CD8-positive, alpha-beta memory T cell (primary cell): ENCODE measurements at regions not wholly inside any gene's neighbourhood (a gene's known extent, or its start where the extent isn't known, plus 50 kb on each side); places are given as distances from the start of the nearest gene placed in this dataset.
"Not testable (repeated sequence)": the region's sequence is repeated elsewhere in the genome, so short reads cannot be mapped to it uniquely, and the experiment has no call there.

Experiments used
- CTCF ChIA-PET: fragments of 350-600 bp; sonication (Branson Sonifier 250); formaldehyde crosslinking; loops from one replicate; lab custom pipeline; 2021; ENCODE audit warnings: antibody characterized with exemption; lab: Charles Lee
- POLR2A ChIA-PET: fragments of 350-600 bp; sonication (Branson Sonifier 250); formaldehyde crosslinking; loops from one replicate; lab custom pipeline; 2021; ENCODE audit warnings: antibody characterized with exemption; lab: Charles Lee
- DNase-seq, 5 donors: peaks; one replicate each; pipeline versions ENCODE4 v3.0.0 to v3.0.0-alpha.2; 2020 to 2022; ENCODE audit warnings: mixed read lengths in 1 of 5
- H3K27ac ChIP-seq: one replicate; pipeline ENCODE4 v1.7.0; 2013; ENCODE audit warnings: low read depth, mild to moderate bottlenecking, low read length, moderate library complexity
- H3K27me3 ChIP-seq: 2 replicates; pipeline ENCODE4 v1.7.0; 2013; ENCODE audit warnings: low read length, mild to moderate bottlenecking; ENCODE audit not compliant: insufficient read depth, poor library complexity, severe bottlenecking
- H3K36me3 ChIP-seq: 2 replicates; pipeline ENCODE4 v1.7.0; 2013; ENCODE audit warnings: mild to moderate bottlenecking, low read length, moderate library complexity; ENCODE audit not compliant: insufficient read depth
- H3K4me1 ChIP-seq: 2 replicates; pipeline ENCODE4 v1.7.0; 2013; ENCODE audit warnings: mild to moderate bottlenecking, low read length, moderate library complexity; ENCODE audit not compliant: insufficient read depth
- H3K4me3 ChIP-seq: 2 replicates; pipeline ENCODE4 v1.7.0; 2013; ENCODE audit warnings: mild to moderate bottlenecking, low read length
- H3K9me3 ChIP-seq: 2 replicates; pipeline ENCODE4 v1.7.0; 2013; ENCODE audit warnings: mild to moderate bottlenecking, low read length
- H3K27ac Mint-ChIP-seq, 8 donors: one replicate each; pipeline ENCODE4 v1.8.0; 2020 to 2021; ENCODE audit warnings: mixed read lengths in 8 of 8, mild to moderate bottlenecking in 6 of 8, inconsistent platforms in 3 of 8, moderate library complexity in 3 of 8
- H3K27me3 Mint-ChIP-seq, 2 donors: one replicate each; pipeline ENCODE4 v1.8.0; 2020 to 2021; ENCODE audit warnings: mixed read lengths in 2 of 2, mild to moderate bottlenecking in 1 of 2, moderate library complexity in 1 of 2
- H3K36me3 Mint-ChIP-seq, 3 donors: one replicate each; pipeline ENCODE4 v1.8.0; 2020 to 2021; ENCODE audit warnings: mixed read lengths in 3 of 3, inconsistent platforms in 1 of 3, mild to moderate bottlenecking in 1 of 3
- H3K4me1 Mint-ChIP-seq, 3 donors: one replicate each; pipeline ENCODE4 v1.8.0; 2020 to 2021; ENCODE audit warnings: mixed read lengths in 3 of 3, inconsistent platforms in 1 of 3, mild to moderate bottlenecking in 1 of 3
- H3K4me3 Mint-ChIP-seq, 7 donors: one replicate each; pipeline ENCODE4 v1.8.0; 2020 to 2021; ENCODE audit warnings: mixed read lengths in 7 of 7, mild to moderate bottlenecking in 6 of 7, moderate library complexity in 4 of 7, inconsistent platforms in 2 of 7
- H3K9me3 Mint-ChIP-seq, 5 donors: one replicate each; pipeline ENCODE4 v1.8.0; 2020 to 2022; ENCODE audit warnings: mixed read lengths in 5 of 5, mild to moderate bottlenecking in 3 of 5, moderate library complexity in 2 of 5, inconsistent platforms in 1 of 5

- H3K27ac Mint-ChIP-seq, result peak overlapping the region; percentile 92 to 100 (median 98)
- no peaks in the 10 kb centered on the region for H3K4me1 ChIP-seq
- no peaks in the 10 kb centered on the region for H3K9me3 ChIP-seq
- H3K27me3 Mint-ChIP-seq, result peaks cover 17% of the 10 kb centered on the region in 2 donors
- no peak for DNase-seq
- H3K9me3 Mint-ChIP-seq, result no peaks in the 10 kb centered on the region
- H3K4me3 ChIP-seq, result no peak overlapping the region
- peaks cover 0 to 2% (median 0%) of the 10 kb centered on the region in 3 donors for H3K36me3 Mint-ChIP-seq
- no peaks in the 10 kb centered on the region for H3K36me3 ChIP-seq
- H3K27me3 ChIP-seq, result no peaks in the 10 kb centered on the region
- peak overlapping the region; percentile 91 to 99 (median 95) for H3K4me3 Mint-ChIP-seq
- POLR2A ChIA-PET, result interaction anchor here (0.6 kb wide), 1 partner anchor 820 kb away, joined by 5 read pairs; no protein-coding TSS in a partner anchor
- CTCF ChIA-PET, result interaction anchor here (0.6 to 1.3 kb wide), 5 partner anchors 15 to 796 kb away, joined by 3 to 6 read pairs (median 3); no protein-coding TSS in a partner anchor
- no peak overlapping the region for H3K27ac ChIP-seq
- H3K4me1 Mint-ChIP-seq, result peaks cover 14 to 20% (median 19%) of the 10 kb centered on the region in 3 donors
Observed at GRCh38 chrX:52261125-52261462, 76.4 kb downstream of the MAGED4 start.

DNA sequence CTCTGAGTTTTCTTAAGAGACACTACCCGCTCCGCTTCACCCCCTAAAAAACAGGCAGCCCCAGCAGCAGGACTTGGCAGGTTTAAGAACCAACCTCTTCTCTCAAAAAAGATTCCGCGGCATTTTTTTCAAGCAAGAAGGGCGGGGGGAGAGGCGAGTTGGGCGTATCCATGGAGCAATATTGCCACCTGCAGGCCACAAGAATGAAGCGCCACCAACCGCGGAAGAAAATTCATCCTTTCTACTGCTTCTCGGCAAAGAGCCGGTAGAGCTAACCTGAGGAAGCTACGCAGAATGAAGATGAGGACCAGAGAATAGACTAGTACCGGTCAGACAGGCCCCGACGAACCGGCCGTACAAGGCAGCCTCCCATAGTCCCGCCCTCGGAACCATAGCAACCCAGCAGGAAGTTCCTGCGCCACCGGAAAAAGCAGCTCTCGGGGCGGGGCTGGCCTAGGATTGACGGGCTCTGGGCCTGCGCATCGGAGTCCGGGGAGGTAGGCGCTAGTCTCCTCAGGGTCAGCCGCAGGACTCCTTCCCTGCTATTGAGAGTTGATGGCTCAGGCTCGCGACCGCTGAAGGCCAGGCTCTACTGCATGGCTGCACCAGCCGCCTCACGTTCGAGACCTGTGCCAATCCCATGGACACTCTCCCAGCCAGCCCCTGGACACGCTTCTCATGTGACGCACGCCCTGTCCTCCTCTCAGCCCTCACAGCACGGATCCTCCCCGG, 76.9 kb downstream of the MAGED4 start:
- Mint-ChIP-seq H3K4me3 (peak overlapping the region; percentile 91 to 99 (median 95)), H3K27ac (peak overlapping the region; percentile 92 to 100 (median 98)), H3K9me3 (no peaks in the 10 kb centered on the region), H3K36me3 (peaks cover 0 to 2% (median 0%) of the 10 kb centered on the region in 3 donors), H3K4me1 (peaks cover 14 to 20% (median 19%) of the 10 kb centered on the region in 3 donors), H3K27me3 (peaks cover 14 to 19% of the 10 kb centered on the region in 2 donors)
- Histone ChIP-seq H3K9me3 (no peaks in the 10 kb centered on the region), H3K4me3 (peak overlapping the region; percentile 84), H3K27ac (peak overlapping the region; percentile 51), H3K27me3 (no peaks in the 10 kb centered on the region), H3K4me1 (no peaks in the 10 kb centered on the region), H3K36me3 (no peaks in the 10 kb centered on the region)
- CTCF ChIA-PET, result interaction anchor here (0.6 to 1.3 kb wide), 5 partner anchors 14 to 796 kb away, joined by 3 to 6 read pairs (median 3); no protein-coding TSS in a partner anchor
- DNase-seq, result peak; percentile 74 to 90 (median 88)
- POLR2A ChIA-PET, result interaction anchor here (0.6 kb wide), 1 partner anchor 820 kb away, joined by 5 read pairs; no protein-coding TSS in a partner anchor

DNA sequence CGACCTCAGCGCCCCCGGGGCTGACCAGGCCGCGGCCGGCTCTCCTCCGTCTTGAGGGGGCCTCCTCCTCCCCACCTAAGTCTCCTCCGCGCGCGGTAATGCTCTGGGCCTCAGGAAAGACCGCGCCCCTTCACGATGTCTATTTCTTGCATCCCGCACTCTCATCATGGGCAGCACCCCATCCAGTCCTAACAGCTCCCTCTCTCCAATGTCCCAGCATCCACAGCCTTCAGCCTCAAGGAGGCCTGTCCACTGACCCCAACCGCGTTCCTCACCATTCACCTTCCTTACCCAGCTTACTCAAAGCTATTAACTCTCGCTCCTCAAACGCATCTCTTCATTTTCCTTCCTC, 77.5 kb downstream of the MAGED4 start:
- Histone ChIP-seq H3K4me1 (no peaks in the 10 kb centered on the region), H3K4me3 (peak overlapping the region; percentile 84), H3K27me3 (no peaks in the 10 kb centered on the region), H3K36me3 (no peaks in the 10 kb centered on the region), H3K27ac (peak overlapping the region; percentile 51), H3K9me3 (no peaks in the 10 kb centered on the region)
- ChIA-PET POLR2A (no interaction called here), CTCF (interaction anchor here (1.3 kb wide), 2 partner anchors 14 to 409 kb away, joined by 3 to 6 read pairs; no protein-coding TSS in a partner anchor)
- H3K4me3 Mint-ChIP-seq, result peak overlapping the region; percentile 91 to 99 (median 95)
- H3K4me1 Mint-ChIP-seq, result peaks cover 14 to 20% (median 19%) of the 10 kb centered on the region in 3 donors
- peak overlapping the region; percentile 92 to 100 (median 98) for H3K27ac Mint-ChIP-seq
- peaks cover 9 to 21% of the 10 kb centered on the region in 2 donors for H3K27me3 Mint-ChIP-seq
- H3K36me3 Mint-ChIP-seq, result peaks cover 0 to 2% (median 0%) of the 10 kb centered on the region in 3 donors
- H3K9me3 Mint-ChIP-seq, result no peaks in the 10 kb centered on the region
- no peak for DNase-seq

- POLR2A ChIA-PET, result no interaction called here
- no peaks in the 10 kb centered on the region for H3K9me3 Mint-ChIP-seq
- H3K27me3 Mint-ChIP-seq, result peaks cover 4 to 14% of the 10 kb centered on the region in 2 donors
- Histone ChIP-seq H3K9me3 (no peaks in the 10 kb centered on the region), H3K4me1 (no peaks in the 10 kb centered on the region), H3K27me3 (no peaks in the 10 kb centered on the region), H3K36me3 (no peaks in the 10 kb centered on the region), H3K4me3 (no peak overlapping the region), H3K27ac (no peak overlapping the region)
- peak overlapping the region in 2 of 8 donors; percentile 31 to 92 for H3K27ac Mint-ChIP-seq
- no peak for DNase-seq
- CTCF ChIA-PET, result no interaction called here
- H3K36me3 Mint-ChIP-seq, result peaks cover 0 to 2% (median 0%) of the 10 kb centered on the region in 3 donors
- H3K4me1 Mint-ChIP-seq, result peaks cover 14 to 20% (median 19%) of the 10 kb centered on the region in 3 donors
- peak overlapping the region in 1 of 7 donors; percentile 48 for H3K4me3 Mint-ChIP-seq
Observed at GRCh38 chrX:52263417-52263816, 78.7 kb downstream of the MAGED4 start.

DNA sequence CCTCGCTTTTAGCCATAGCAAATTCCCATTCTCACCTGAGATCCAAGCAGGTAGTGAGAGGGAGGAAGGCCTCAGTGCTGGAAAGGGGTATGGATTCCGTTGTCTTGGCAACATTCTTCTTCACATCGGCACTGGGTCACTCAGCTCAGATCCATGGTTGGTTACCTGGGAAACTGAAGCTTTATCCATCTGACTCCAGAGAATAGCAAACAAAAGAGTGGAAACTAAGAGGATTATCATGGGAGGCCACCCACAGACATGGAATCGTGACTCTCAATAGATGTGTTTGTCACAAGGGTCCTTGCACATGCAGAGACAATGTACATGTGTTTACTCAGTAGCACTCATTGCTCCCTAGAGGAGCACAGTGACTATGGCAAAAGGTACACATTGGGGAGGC, 81.0 kb downstream of the MAGED4 start:
- no peak overlapping the region for H3K4me3 ChIP-seq
- Mint-ChIP-seq H3K4me1 (peaks cover 12 to 19% (median 18%) of the 10 kb centered on the region in 3 donors), H3K9me3 (no peaks in the 10 kb centered on the region), H3K27me3 (peaks cover 14 to 19% of the 10 kb centered on the region in 2 donors), H3K27ac (peak overlapping the region in 1 of 8 donors; percentile 61), H3K36me3 (peaks cover 0 to 2% (median 0%) of the 10 kb centered on the region in 3 donors), H3K4me3 (no peak overlapping the region)
- H3K9me3 ChIP-seq, result no peaks in the 10 kb centered on the region
- H3K36me3 ChIP-seq, result no peaks in the 10 kb centered on the region
- no peaks in the 10 kb centered on the region for H3K27me3 ChIP-seq
- CTCF ChIA-PET, result no interaction called here
- no peak for DNase-seq
- no peak overlapping the region for H3K27ac ChIP-seq
- H3K4me1 ChIP-seq, result no peaks in the 10 kb centered on the region
- POLR2A ChIA-PET, result no interaction called here

- H3K27ac ChIP-seq, H3K4me1 Mint-ChIP-seq, H3K4me3 ChIP-seq, H3K36me3 ChIP-seq, CTCF ChIA-PET, H3K4me3 Mint-ChIP-seq, H3K9me3 ChIP-seq, H3K4me1 ChIP-seq, H3K27me3 ChIP-seq, DNase-seq, H3K36me3 Mint-ChIP-seq, POLR2A ChIA-PET, H3K27ac Mint-ChIP-seq, H3K9me3 Mint-ChIP-seq: not testable (repeated sequence)
- peaks cover 14% of the 10 kb centered on the region in 2 donors for H3K27me3 Mint-ChIP-seq
Observed at GRCh38 chrX:52268502-52268901, 83.8 kb downstream of the MAGED4 start.

DNA sequence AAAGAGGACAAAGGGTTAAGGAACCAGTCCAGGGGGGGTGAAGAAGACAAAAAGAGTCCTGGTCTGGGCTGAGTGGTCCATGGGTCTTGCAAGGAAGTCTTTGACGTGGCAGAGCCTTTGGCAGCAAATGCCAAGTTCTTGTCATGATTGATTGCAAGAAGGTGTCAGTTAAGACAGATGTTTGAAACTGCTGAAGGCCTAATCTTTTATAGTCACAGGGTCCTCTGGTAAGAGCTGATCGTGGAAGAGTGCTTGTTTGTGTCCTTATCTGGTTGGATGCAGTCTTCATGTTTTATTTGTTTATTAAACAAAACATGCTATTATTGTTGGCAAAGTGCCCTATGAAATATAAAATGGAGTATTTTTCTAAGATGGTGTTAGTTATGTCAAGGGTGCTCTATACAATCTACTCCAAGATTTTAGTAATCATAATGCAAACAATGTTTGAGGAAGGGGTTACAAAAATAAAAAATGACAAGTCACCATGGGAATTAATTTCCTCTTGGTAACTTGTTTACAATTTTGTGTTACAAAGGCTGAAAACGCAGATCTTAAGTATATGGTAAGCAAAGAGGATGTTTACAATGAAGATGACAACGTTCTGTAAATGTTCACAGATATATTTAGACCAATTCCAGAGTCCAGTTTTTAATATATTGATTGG, 85.9 kb downstream of the MAGED4 start:
- Mint-ChIP-seq H3K9me3 (no peaks in the 10 kb centered on the region), H3K27me3 (peaks cover 19 to 28% of the 10 kb centered on the region in 2 donors), H3K36me3 (no peaks in the 10 kb centered on the region), H3K4me1 (no peaks in the 10 kb centered on the region), H3K27ac (no peak overlapping the region), H3K4me3 (no peak overlapping the region)
- CTCF ChIA-PET, result no interaction called here
- Histone ChIP-seq H3K9me3 (no peaks in the 10 kb centered on the region), H3K4me3 (no peak overlapping the region), H3K27me3 (no peaks in the 10 kb centered on the region), H3K27ac (no peak overlapping the region), H3K36me3 (no peaks in the 10 kb centered on the region), H3K4me1 (no peaks in the 10 kb centered on the region)
- DNase-seq, result no peak
- POLR2A ChIA-PET, result no interaction called here

GRCh38 chrX:52271206-52271605, 86.5 kb downstream of the MAGED4 start:
- no peaks in the 10 kb centered on the region for H3K9me3 ChIP-seq
- no peak overlapping the region for H3K27ac ChIP-seq
- no peaks in the 10 kb centered on the region for H3K36me3 Mint-ChIP-seq
- H3K27ac Mint-ChIP-seq, result no peak overlapping the region
- DNase-seq, result no peak
- H3K4me3 Mint-ChIP-seq, result no peak overlapping the region
- no peaks in the 10 kb centered on the region for H3K27me3 ChIP-seq
- H3K4me1 ChIP-seq, result no peaks in the 10 kb centered on the region
- POLR2A ChIA-PET, result no interaction called here
- no peaks in the 10 kb centered on the region for H3K36me3 ChIP-seq
- CTCF ChIA-PET, result no interaction called here
- no peaks in the 10 kb centered on the region for H3K4me1 Mint-ChIP-seq
- H3K9me3 Mint-ChIP-seq, result no peaks in the 10 kb centered on the region
- peaks cover 17 to 30% of the 10 kb centered on the region in 2 donors for H3K27me3 Mint-ChIP-seq
- H3K4me3 ChIP-seq, result no peak overlapping the region
